ENCODE measurements at regions not wholly inside any gene's neighbourhood (a gene's known extent, or its start where the extent isn't known, plus 50 kb on each side); places are given as distances from the start of the nearest gene placed in this dataset.
A peak's percentile ranks its signal among the peaks of the same experiment; 100 is the strongest.

DNA sequence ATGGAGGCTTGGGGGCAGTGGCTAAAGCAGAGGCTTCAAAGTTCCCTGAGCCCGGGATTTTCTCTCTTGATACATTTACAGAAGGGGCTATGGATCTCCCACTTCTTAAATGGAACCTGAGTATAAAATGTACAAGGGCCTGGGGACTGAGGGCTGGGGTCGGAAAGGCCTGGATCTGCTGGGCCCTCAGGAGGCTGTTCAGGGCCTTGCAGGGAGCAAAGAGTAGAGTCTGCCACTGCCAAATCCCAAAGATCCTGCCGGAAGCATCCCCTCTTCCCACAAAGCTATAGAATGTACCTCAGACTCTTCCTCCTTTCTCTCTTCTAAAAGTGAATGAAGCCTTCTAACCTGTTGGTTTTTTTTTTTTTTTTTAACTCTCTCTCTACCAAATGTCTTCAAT lies 59.8 kb upstream of the ARHGEF3 start:
- no peak for DNase-seq

DNA sequence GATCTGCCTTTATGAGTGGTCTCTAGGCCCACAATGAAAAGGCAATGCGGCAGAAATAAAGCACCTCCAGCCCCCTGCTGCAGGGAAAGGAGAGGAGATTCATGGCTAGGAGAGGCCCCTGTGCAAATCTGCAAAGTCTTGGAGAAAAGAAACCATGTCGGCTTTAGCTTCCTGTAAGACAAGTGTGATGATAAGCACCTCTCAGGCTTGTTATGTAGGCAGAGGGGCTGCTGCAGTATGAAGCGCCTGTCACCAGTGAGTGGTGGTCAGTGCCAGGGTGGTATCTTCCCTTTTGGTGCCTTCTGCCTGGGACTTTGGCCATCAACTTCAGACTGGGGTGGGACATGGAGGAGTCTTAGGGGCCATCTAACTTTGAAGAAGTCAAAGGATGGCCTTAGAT lies 59.2 kb upstream of the ARHGEF3 start:
- DNase-seq, result no peak

GRCh38 chr3:56860351-56860750 lies 58.6 kb upstream of the ARHGEF3 start:
- no peak for DNase-seq

DNA sequence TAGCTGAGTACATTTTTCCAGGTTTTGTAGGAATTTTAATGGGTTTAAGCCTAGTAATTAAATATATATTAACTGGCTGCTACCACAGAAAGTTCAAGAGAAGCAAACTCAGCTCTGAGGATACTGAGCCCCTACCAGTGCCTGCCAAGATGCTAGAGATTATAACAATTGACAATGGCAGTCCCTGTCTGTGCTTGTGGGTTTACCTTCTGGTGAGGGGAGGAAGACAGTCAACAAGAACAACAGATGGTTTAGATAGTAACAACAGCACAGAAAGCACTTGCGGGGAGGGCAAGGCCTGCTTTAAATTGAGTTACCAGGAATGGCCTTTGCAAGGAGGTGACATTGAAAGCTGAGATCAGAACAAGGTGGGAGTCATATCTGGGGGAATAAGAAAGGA lies 56.6 kb upstream of the ARHGEF3 start:
- no peak for DNase-seq

DNA sequence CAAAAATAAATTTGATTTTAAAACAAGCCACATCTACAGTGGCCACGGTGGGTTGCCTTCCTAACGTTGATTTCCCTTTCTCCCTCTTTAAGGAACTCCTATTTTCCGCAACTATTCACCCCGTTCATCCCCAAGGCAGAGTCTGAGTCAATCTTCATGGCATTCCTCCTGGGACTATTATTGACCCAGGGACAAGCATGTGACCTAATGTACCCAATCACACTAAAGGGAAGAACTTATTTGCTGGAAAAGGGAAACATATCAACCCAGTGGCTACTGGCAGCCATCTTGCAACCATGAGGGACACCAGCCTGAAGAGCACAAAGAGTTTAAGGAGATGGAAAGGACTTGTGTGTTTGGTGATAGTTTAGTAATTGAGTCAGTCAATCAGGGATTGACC lies 55.4 kb upstream of the ARHGEF3 start:
- no peak for DNase-seq

DNA sequence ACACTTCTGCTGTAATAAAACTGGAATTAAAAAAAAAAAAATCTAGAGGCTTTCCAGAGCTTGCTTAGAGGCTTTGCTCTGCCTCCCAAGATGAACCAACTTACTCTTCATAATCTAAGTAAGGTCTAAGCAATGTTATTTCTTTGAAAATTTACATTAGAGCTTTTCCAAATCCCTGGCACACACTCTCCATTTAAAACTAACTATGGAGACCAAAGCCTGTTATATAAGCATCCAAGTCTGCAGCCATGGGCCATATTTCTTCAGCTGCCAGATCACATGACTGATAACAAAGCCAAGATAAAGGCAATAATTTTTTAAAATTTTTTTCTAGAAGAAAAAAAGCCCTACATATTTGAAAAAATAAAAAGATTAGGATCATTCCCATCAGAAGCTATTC lies 55.0 kb upstream of the ARHGEF3 start:
- DNase-seq, result no peak

- DNase-seq, result peak; percentile 62
These were observed 54.2 kb upstream of the ARHGEF3 start for GRCh38 chr3:56855856-56856512.

DNA sequence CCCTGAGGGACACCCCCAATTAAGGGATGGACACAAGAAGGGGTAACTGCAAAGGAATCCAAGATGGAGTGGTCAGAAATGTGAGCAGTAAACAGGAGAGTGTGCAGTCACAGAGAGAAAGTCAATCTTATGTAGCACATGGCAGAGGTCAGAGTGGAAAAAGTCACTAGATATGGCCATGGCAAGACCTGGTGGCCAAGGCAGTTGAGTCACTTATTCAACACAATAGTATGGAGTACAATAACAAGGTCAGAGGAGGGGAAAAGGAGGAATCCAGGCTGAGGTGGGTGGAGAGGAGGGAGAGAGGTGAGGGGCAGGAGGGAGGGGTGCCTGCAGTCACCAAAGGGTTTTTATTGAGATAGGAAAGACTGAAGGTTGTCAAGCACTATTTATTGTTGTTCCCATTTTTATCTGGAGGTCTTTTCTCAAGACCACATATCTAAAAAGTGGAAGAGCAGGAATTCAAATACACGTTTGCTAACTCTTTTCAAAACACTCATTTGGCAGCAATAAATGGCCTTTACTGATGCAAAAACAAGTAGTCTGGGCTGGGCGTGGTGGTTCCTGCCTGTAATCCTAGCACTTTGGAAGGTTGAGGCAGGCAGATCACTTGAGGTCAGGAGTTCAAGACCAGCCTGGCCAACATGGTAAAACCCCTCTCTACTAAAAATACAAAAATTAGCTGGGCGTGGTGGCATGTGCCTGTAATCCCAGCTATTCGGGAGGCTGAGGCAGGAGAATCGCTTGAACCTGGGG lies 53.3 kb upstream of the ARHGEF3 start:
- DNase-seq, result no peak

DNA sequence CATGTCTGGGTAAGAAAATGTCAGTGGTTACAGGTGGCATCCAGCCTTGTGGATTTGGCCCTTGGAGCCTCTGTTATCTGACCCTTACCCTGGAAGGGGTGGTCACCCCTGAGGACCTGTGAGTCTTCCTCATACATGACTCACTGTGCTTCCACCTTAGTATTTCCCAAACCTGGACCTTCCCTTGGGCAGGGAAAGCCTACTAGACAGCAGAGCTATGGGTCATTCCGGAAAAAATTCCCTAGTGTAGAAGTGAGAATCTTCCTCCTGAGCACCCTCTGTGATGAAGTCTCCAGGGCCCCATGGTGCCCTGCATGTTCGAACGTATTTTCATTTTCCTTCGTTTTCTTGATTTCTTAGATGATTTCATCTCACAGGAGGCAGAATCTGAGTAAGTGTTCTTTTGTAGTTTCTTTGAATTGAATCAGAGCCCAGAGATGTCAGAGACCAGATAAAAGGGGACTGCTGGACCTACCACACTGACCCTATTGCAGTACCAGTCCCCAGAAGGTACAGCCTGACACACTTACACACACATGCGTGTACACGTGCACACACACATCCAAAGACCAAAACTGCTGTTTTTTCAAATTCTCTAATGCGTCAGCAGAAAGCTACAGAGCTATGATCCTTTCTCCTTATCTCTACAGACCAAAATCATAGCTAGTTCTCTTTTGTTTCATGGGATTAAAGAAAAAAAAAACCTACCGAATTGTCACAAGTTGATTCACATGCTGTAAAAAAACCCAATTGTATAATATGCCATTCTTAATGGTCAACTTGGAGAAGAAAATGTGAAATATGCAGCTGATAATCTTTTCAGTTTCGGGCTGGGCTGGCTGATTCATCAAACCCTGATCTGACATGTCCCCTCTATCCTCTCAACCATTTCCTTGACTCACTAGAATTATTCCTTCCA lies 50.5 kb upstream of the ARHGEF3 start:
- DNase-seq, result no peak

All from midbrain (tissue), 1 donor.